Body of pancreas (tissue), 4 donors: ENCODE measurements at regions not wholly inside any gene's neighbourhood (a gene's known extent, or its start where the extent isn't known, plus 50 kb on each side); places are given as distances from the start of the nearest gene placed in this dataset.
"Not testable (repeated sequence)": the region's sequence is repeated elsewhere in the genome, so short reads cannot be mapped to it uniquely, and the experiment has no call there.

Experiments used
- ATAC-seq: fragments of 150-250 bp; one replicate; pipeline ENCODE4 v1.9.1; 2016
- DNase-seq, 4 donors: peaks; one replicate each; pipeline ENCODE4 v3.0.0-alpha.2; 2019
- H3K27ac ChIP-seq, 4 donors: fragments of 200-600 bp; sonication (generic); 1 replicate in 3 of 4; 2 replicates in 1 of 4; pipeline versions ENCODE4 v1.5.1 to v1.6.1; 2016 to 2019; ENCODE audit warnings: mild to moderate bottlenecking in 1 of 4, mixed read lengths in 1 of 4, moderate library complexity in 1 of 4
- H3K27me3 ChIP-seq, 2 donors: fragments of 200-600 bp; sonication (generic); one replicate each; pipeline ENCODE4 v1.6.0; 2016; ENCODE audit warnings: mild to moderate bottlenecking in 1 of 2
- H3K36me3 ChIP-seq, 2 donors: fragments of 200-600 bp; sonication (generic); replicated peaks in 1 of 2; 2 replicates each; pipeline ENCODE4 v1.5.1; 2016; ENCODE audit warnings: low read depth in 2 of 2; ENCODE audit not compliant: insufficient read depth in 1 of 2
- H3K4me1 ChIP-seq: fragments of 200-600 bp; sonication (generic); one replicate; pipeline ENCODE4 v1.6.0; 2016
- H3K4me3 ChIP-seq, 2 donors: fragments of 200-600 bp; sonication (generic); 1 replicate in 1 of 2; 2 replicates in 1 of 2; pipeline ENCODE4 v1.5.1; 2016 to 2019
- H3K9me3 ChIP-seq, 3 donors: fragments of 200-600 bp; sonication (generic); 1 replicate in 2 of 3; 2 replicates in 1 of 3; pipeline ENCODE4 v1.5.1; 2016
- CTCF ChIP-seq, 7 experiments: fragments of 450-650 bp in 4 of 7; fragments of 200-600 bp in 3 of 7; sonication (generic) in 3 of 7; IDR thresholded peaks; one replicate each; pipeline ENCODE4 v1.5.1; 2016 to 2019; ENCODE audit warnings: antibody characterized with exemption in 7 of 7
- POLR2A ChIP-seq, 3 donors: fragments of 450-650 bp; IDR thresholded peaks; one replicate each; pipeline ENCODE4 v1.6.1; 2016; ENCODE audit warnings: antibody characterized with exemption in 3 of 3, mild to moderate bottlenecking in 2 of 3
- WGBS, 2 donors: methylation state at CpG; one replicate each; pipeline ENCODE4 v1.1.5; 2017; 5-methylcytosine and 5-hydroxymethylcytosine counted together
- intact Hi-C: fragments of 100-400 bp; cut with DNase I; formaldehyde crosslinking; loops from one replicate; pipeline ENCODE4 v1.15.1; 2023

GRCh38 chr20:40880729-40881109 lies 147.9 kb upstream of the TOP1 start:
- no peak overlapping the region for H3K27ac ChIP-seq
- intact Hi-C loops: no loop called here

DNA sequence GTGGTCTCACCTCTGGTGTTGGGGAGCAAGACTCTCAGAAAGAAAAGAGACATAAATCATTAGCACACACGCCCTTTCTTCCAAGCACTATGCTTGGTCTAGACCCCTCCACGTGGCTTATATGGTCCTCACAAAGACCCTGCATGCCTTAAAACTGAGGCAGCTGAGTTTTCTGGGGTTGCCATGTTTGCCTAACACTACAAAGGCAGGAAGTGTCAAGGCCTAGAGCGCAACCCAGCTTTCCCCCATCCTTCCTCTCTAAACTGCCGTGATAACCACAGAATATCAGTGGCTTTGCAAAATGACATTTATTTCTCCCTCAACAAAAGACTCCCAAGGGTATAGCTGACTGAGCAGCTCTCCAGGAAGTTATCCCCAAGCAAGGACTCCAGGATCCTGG lies 146.5 kb upstream of the TOP1 start:
- Histone ChIP-seq H3K4me3 (no peak overlapping the region), H3K36me3 (no peaks in the 10 kb centered on the region), H3K9me3 (peaks cover 0 to 8% (median 0%) of the 10 kb centered on the region in 3 donors), H3K27me3 (no peaks in the 10 kb centered on the region), H3K4me1 (peaks cover 4% of the 10 kb centered on the region), H3K27ac (no peak overlapping the region)
- TF ChIP-seq POLR2A (IDR thresholded peaks at IDR 0.05) (no peak), CTCF (IDR thresholded peaks at IDR 0.05) (no peak)
- DNase-seq (no peak), ATAC-seq (no peak)
- WGBS, 2 donors: 48 to 74% methylated on average over 4 of the region's 4 CpGs
- intact Hi-C loops: no loop called here

More at GRCh38 chr20:40880729-40881109, 147.9 kb upstream of the TOP1 start:
- WGBS, 2 donors: 29 to 46% methylated on average over 2 of the region's 2 CpGs
- Histone ChIP-seq H3K27me3 (no peaks in the 10 kb centered on the region), H3K9me3 (peaks cover 0 to 8% (median 0%) of the 10 kb centered on the region in 3 donors), H3K4me3 (no peak overlapping the region), H3K36me3 (no peaks in the 10 kb centered on the region), H3K4me1 (no peaks in the 10 kb centered on the region)
- no peak for TF ChIP-seq POLR2A (IDR thresholded peaks at IDR 0.05)
- no peak for TF ChIP-seq CTCF (IDR thresholded peaks at IDR 0.05)
- DNase-seq: no peak
- ATAC-seq: no peak

DNA sequence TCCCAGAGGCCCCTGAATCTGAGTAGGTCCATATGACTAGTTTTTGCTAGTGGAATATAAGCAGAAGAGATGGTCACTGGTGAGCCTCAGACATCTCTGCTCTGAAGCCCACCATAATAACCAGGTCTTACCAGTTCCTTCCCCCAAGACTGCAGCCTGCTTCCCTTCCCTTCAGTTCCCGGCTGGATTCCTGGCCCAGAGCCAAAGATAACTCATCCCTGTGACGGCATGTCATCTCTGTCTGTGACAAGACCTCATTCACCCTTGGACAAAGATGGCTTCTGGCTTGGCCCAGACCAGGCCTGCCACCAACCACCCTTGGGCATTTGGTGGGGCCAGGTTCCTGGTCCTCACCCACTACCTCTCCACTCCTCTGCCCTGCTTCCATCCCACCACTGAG lies 145.5 kb upstream of the TOP1 start:
- intact Hi-C loops: no loop called here
- no peak overlapping the region for H3K27ac ChIP-seq
- 43% methylated on average over 2 of the region's 2 CpGs for WGBS, 2 donors
- peaks cover 4% of the 10 kb centered on the region for H3K4me1 ChIP-seq
- H3K4me3 ChIP-seq: no peak overlapping the region
- TF ChIP-seq POLR2A (IDR thresholded peaks at IDR 0.05) (no peak), CTCF (IDR thresholded peaks at IDR 0.05) (no peak)
- DNase-seq: no peak
- H3K9me3 ChIP-seq: peaks cover 0 to 8% (median 0%) of the 10 kb centered on the region in 3 donors
- ATAC-seq: no peak
- H3K27me3 ChIP-seq: no peaks in the 10 kb centered on the region
- H3K36me3 ChIP-seq: no peaks in the 10 kb centered on the region

GRCh38 chr20:40887105-40887504 lies 141.5 kb upstream of the TOP1 start:
- TF ChIP-seq CTCF (IDR thresholded peaks at IDR 0.05) (no peak), POLR2A (IDR thresholded peaks at IDR 0.05) (no peak)
- Histone ChIP-seq H3K4me1 (peaks cover 4% of the 10 kb centered on the region), H3K27ac (no peak overlapping the region), H3K9me3 (no peaks in the 10 kb centered on the region), H3K36me3 (no peaks in the 10 kb centered on the region), H3K27me3 (no peaks in the 10 kb centered on the region), H3K4me3 (no peak overlapping the region)
- 8 to 20% methylated on average over 7 to 13 of the region's 13 CpGs for WGBS, 2 donors
- ATAC-seq (no peak), DNase-seq (peak in 1 of 4 donors; percentile 30)
- intact Hi-C loops: no loop called here

GRCh38 chr20:40889266-40889665 lies 139.4 kb upstream of the TOP1 start:
- intact Hi-C loops, H3K4me1 ChIP-seq, DNase-seq, H3K36me3 ChIP-seq, ATAC-seq, H3K9me3 ChIP-seq, H3K27me3 ChIP-seq, H3K27ac ChIP-seq, H3K4me3 ChIP-seq: not testable (repeated sequence)
- WGBS, 2 donors: 86 to 91% methylated on average over 3 of the region's 3 CpGs
